ENCODE measurements at regions not wholly inside any gene's neighbourhood (a gene's known extent, or its start where the extent isn't known, plus 50 kb on each side); places are given as distances from the start of the nearest gene placed in this dataset.

DNA sequence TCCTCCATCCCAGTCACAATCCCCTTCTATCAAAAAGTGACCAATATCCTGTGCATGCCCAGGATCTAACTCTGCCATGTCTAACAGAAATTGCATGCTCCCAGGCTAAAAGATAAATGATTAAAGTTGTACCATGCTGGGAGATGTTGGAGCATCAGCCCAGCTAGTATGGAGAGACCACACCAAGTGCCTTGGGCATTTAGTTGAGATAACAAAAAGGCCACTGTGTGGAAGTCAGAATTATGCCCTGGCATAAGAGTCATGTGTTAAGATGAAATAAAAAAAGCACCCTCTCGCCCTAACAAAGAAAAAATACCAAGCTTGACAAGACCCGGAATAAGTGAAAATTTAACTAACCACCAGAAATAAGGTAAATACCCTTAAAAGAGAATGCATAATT is 155.9 kb upstream of the CENPE start:
- H3K9me3 Mint-ChIP-seq = peaks cover 8% of the 10 kb centered on the region
- H3K36me3 Mint-ChIP-seq (ENCODE audit: low read depth) = peaks cover 8% of the 10 kb centered on the region
- Histone ChIP-seq H3K4me1 (ENCODE audit: insufficient read depth) (no peaks in the 10 kb centered on the region), H3K4me2 (no peak overlapping the region), H3K4me3 (no peak overlapping the region), H4K20me1 (replicated peaks; ENCODE audit: insufficient read depth) (no peaks in the 10 kb centered on the region), H2AFZ (no peak overlapping the region), H3K27ac (ENCODE audit: low read depth) (no peak overlapping the region), H3K79me2 (replicated peaks; ENCODE audit: insufficient read depth) (no peaks in the 10 kb centered on the region), H3K27me3 (ENCODE audit: insufficient read depth) (no peaks in the 10 kb centered on the region), H3F3A (replicated peaks; ENCODE audit: low read depth) (no peaks in the 10 kb centered on the region), H3K9me2 (ENCODE audit: insufficient read depth) (no peaks in the 10 kb centered on the region), H3K36me3 (ENCODE audit: insufficient read depth) (no peaks in the 10 kb centered on the region; the same call in 1 of the 2 replicates)
- H3K27ac Mint-ChIP-seq = no peak overlapping the region
- H3K4me3 Mint-ChIP-seq = no peak overlapping the region
- ATAC-seq (no peak), DNase-seq (ENCODE audit: low spot score) (no peak)
- no peaks in the 10 kb centered on the region for H3K27me3 Mint-ChIP-seq (ENCODE audit: insufficient read depth, low read depth, poor library complexity)
- no peak for TF ChIP-seq EZH2 (IDR thresholded peaks at IDR 0.05; ENCODE audit: low read depth, unreplicated experiment)
- no peak for TF ChIP-seq EZH2phosphoT487 (IDR thresholded peaks at IDR 0.05; ENCODE audit: unreplicated experiment)
- TF ChIP-seq POLR2AphosphoS5 (IDR thresholded peaks at IDR 0.05; ENCODE audit: low read depth) = no peak
- no peaks in the 10 kb centered on the region for H3K4me1 Mint-ChIP-seq

DNA sequence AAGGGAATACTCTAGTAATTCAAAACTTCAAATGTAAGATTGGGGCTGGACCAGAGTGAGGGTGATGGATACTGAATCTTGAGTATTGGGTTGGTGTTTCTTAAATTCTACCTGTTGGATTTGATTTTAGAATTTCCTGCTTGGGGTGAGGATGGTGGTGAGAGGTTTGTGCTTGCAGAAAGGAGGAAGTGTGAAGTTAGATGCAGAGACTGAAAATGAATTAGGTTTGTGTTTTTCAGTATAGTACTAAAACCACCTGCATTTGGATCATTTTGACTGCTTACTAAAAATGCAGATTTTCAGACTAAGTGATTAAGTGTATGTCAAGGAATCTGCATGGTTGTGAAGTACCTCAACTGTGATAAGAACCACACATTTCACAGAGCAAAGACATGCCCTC is 131.5 kb upstream of the CENPE start:
- Mint-ChIP-seq H3K9me3 (no peaks in the 10 kb centered on the region), H3K27ac (no peak overlapping the region), H3K27me3 (ENCODE audit: insufficient read depth, low read depth, poor library complexity) (no peaks in the 10 kb centered on the region), H3K4me1 (peaks cover 2% of the 10 kb centered on the region; the same call in 1 of the 3 replicates), H3K4me3 (no peak overlapping the region), H3K36me3 (ENCODE audit: low read depth) (no peaks in the 10 kb centered on the region)
- H3K36me3 ChIP-seq (ENCODE audit: insufficient read depth) = no peaks in the 10 kb centered on the region
- no peaks in the 10 kb centered on the region for H3F3A ChIP-seq (replicated peaks; ENCODE audit: low read depth)
- no peak overlapping the region for H3K27ac ChIP-seq (ENCODE audit: low read depth)
- 0 out of 2 replicates have a peak, but pooled peaks cover 3% of the 10 kb centered on the region for H3K4me1 ChIP-seq (ENCODE audit: insufficient read depth)
- H3K4me2 ChIP-seq = no peak overlapping the region
- H4K20me1 ChIP-seq (replicated peaks; ENCODE audit: insufficient read depth) = no peaks in the 10 kb centered on the region
- ATAC-seq (no peak), DNase-seq (ENCODE audit: low spot score) (no peak)
- no peaks in the 10 kb centered on the region for H3K27me3 ChIP-seq (ENCODE audit: insufficient read depth)
- no peaks in the 10 kb centered on the region for H3K9me2 ChIP-seq (ENCODE audit: insufficient read depth)
- H3K79me2 ChIP-seq (replicated peaks; ENCODE audit: insufficient read depth) = no peaks in the 10 kb centered on the region
- H3K4me3 ChIP-seq = no peak overlapping the region
- no peak overlapping the region for H2AFZ ChIP-seq
- TF ChIP-seq, protein P1, sequence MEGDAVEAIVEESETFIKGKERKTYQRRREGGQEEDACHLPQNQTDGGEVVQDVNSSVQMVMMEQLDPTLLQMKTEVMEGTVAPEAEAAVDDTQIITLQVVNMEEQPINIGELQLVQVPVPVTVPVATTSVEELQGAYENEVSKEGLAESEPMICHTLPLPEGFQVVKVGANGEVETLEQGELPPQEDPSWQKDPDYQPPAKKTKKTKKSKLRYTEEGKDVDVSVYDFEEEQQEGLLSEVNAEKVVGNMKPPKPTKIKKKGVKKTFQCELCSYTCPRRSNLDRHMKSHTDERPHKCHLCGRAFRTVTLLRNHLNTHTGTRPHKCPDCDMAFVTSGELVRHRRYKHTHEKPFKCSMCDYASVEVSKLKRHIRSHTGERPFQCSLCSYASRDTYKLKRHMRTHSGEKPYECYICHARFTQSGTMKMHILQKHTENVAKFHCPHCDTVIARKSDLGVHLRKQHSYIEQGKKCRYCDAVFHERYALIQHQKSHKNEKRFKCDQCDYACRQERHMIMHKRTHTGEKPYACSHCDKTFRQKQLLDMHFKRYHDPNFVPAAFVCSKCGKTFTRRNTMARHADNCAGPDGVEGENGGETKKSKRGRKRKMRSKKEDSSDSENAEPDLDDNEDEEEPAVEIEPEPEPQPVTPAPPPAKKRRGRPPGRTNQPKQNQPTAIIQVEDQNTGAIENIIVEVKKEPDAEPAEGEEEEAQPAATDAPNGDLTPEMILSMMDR (conservative IDR thresholded peaks at IDR 0.05; ENCODE audit: low read depth in 2 of 2) = no peak
- TF ChIP-seq ZNF114 (CRISPR knock-in tag; IDR thresholded peaks at IDR 0.05) (no peak), CREB1 (CRISPR knock-in tag; IDR thresholded peaks at IDR 0.05; ENCODE audit: low read depth) (no peak), ZNF331 (CRISPR knock-in tag; IDR thresholded peaks at IDR 0.05; ENCODE audit: low read depth) (no peak), EZH2phosphoT487 (IDR thresholded peaks at IDR 0.05; ENCODE audit: unreplicated experiment) (no peak), JUNB (IDR thresholded peaks at IDR 0.05; ENCODE audit: unreplicated experiment) (no peak), STAT1 (IDR thresholded peaks at IDR 0.05; ENCODE audit: unreplicated experiment) (no peak), NANOG (IDR thresholded peaks at IDR 0.05; ENCODE audit: borderline replicate concordance) (no peak), EZH2 (IDR thresholded peaks at IDR 0.05; ENCODE audit: low read depth, unreplicated experiment) (no peak)
- TF ChIP-seq, protein P2, sequence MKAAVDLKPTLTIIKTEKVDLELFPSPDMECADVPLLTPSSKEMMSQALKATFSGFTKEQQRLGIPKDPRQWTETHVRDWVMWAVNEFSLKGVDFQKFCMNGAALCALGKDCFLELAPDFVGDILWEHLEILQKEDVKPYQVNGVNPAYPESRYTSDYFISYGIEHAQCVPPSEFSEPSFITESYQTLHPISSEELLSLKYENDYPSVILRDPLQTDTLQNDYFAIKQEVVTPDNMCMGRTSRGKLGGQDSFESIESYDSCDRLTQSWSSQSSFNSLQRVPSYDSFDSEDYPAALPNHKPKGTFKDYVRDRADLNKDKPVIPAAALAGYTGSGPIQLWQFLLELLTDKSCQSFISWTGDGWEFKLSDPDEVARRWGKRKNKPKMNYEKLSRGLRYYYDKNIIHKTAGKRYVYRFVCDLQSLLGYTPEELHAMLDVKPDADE (IDR thresholded peaks at IDR 0.05) = no peak
- TF ChIP-seq, protein P3, sequence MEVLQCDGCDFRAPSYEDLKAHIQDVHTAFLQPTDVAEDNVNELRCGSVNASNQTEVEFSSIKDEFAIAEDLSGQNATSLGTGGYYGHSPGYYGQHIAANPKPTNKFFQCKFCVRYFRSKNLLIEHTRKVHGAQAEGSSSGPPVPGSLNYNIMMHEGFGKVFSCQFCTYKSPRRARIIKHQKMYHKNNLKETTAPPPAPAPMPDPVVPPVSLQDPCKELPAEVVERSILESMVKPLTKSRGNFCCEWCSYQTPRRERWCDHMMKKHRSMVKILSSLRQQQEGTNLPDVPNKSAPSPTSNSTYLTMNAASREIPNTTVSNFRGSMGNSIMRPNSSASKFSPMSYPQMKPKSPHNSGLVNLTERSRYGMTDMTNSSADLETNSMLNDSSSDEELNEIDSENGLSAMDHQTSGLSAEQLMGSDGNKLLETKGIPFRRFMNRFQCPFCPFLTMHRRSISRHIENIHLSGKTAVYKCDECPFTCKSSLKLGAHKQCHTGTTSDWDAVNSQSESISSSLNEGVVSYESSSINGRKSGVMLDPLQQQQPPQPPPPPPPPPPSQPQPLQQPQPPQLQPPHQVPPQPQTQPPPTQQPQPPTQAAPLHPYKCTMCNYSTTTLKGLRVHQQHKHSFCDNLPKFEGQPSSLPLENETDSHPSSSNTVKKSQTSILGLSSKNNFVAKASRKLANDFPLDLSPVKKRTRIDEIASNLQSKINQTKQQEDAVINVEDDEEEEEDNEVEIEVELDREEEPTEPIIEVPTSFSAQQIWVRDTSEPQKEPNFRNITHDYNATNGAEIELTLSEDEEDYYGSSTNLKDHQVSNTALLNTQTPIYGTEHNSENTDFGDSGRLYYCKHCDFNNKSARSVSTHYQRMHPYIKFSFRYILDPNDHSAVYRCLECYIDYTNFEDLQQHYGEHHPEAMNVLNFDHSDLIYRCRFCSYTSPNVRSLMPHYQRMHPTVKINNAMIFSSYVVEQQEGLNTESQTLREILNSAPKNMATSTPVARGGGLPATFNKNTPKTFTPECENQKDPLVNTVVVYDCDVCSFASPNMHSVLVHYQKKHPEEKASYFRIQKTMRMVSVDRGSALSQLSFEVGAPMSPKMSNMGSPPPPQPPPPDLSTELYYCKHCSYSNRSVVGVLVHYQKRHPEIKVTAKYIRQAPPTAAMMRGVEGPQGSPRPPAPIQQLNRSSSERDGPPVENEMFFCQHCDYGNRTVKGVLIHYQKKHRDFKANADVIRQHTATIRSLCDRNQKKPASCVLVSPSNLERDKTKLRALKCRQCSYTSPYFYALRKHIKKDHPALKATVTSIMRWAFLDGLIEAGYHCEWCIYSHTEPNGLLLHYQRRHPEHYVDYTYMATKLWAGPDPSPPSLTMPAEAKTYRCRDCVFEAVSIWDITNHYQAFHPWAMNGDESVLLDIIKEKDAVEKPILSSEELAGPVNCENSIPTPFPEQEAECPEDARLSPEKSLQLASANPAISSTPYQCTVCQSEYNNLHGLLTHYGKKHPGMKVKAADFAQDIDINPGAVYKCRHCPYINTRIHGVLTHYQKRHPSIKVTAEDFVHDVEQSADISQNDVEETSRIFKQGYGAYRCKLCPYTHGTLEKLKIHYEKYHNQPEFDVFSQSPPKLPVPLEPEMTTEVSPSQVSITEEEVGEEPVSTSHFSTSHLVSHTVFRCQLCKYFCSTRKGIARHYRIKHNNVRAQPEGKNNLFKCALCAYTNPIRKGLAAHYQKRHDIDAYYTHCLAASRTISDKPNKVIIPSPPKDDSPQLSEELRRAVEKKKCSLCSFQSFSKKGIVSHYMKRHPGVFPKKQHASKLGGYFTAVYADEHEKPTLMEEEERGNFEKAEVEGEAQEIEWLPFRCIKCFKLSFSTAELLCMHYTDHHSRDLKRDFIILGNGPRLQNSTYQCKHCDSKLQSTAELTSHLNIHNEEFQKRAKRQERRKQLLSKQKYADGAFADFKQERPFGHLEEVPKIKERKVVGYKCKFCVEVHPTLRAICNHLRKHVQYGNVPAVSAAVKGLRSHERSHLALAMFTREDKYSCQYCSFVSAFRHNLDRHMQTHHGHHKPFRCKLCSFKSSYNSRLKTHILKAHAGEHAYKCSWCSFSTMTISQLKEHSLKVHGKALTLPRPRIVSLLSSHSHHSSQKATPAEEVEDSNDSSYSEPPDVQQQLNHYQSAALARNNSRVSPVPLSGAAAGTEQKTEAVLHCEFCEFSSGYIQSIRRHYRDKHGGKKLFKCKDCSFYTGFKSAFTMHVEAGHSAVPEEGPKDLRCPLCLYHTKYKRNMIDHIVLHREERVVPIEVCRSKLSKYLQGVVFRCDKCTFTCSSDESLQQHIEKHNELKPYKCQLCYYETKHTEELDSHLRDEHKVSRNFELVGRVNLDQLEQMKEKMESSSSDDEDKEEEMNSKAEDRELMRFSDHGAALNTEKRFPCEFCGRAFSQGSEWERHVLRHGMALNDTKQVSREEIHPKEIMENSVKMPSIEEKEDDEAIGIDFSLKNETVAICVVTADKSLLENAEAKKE (CRISPR knock-in tag; IDR thresholded peaks at IDR 0.05) = no peak
